ENCODE measurements at regions not wholly inside any gene's neighbourhood (a gene's known extent, or its start where the extent isn't known, plus 50 kb on each side); places are given as distances from the start of the nearest gene placed in this dataset.

DNA sequence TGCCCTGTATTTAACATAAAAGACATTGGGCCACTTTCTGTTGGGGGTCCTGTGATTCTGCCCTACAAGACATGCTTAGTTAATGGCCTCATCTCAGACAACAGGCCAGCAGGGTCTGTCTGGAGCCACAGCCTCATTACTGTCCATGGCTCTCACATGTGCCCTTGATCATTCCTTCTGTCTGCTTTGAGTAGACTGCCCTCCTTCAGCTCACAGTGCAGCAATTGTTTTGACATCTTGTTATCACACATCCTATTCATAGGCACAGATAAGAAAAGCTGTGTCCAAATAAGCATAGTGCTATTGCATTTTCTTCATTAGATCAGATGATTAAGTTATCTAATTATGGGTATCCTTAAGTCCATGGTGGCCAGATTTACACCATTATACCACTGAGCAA, 127.9 kb downstream of the KCTD12 start:
- no peak for TF ChIP-seq POLR2AphosphoS5 (IDR thresholded peaks at IDR 0.05; ENCODE audit: low read depth)
- TF ChIP-seq, protein P1, sequence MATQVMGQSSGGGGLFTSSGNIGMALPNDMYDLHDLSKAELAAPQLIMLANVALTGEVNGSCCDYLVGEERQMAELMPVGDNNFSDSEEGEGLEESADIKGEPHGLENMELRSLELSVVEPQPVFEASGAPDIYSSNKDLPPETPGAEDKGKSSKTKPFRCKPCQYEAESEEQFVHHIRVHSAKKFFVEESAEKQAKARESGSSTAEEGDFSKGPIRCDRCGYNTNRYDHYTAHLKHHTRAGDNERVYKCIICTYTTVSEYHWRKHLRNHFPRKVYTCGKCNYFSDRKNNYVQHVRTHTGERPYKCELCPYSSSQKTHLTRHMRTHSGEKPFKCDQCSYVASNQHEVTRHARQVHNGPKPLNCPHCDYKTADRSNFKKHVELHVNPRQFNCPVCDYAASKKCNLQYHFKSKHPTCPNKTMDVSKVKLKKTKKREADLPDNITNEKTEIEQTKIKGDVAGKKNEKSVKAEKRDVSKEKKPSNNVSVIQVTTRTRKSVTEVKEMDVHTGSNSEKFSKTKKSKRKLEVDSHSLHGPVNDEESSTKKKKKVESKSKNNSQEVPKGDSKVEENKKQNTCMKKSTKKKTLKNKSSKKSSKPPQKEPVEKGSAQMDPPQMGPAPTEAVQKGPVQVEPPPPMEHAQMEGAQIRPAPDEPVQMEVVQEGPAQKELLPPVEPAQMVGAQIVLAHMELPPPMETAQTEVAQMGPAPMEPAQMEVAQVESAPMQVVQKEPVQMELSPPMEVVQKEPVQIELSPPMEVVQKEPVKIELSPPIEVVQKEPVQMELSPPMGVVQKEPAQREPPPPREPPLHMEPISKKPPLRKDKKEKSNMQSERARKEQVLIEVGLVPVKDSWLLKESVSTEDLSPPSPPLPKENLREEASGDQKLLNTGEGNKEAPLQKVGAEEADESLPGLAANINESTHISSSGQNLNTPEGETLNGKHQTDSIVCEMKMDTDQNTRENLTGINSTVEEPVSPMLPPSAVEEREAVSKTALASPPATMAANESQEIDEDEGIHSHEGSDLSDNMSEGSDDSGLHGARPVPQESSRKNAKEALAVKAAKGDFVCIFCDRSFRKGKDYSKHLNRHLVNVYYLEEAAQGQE (IDR thresholded peaks at IDR 0.05; ENCODE audit: insufficient replicate concordance, low read depth) = no peak
